HepG2 (cell line): ENCODE measurements at regions not wholly inside any gene's neighbourhood (a gene's known extent, or its start where the extent isn't known, plus 50 kb on each side); places are given as distances from the start of the nearest gene placed in this dataset.

Experiments
- ATAC-seq: fragments of 200-7000 bp; cut with Tn5 transposase; 3 replicates; pipeline ENCODE4 v1.9.1; 2020; ENCODE audit warnings: mild to moderate bottlenecking, moderate library complexity
- BruUV-seq: library from RNA; stranded (reverse); fragments of 400-500 nt; replicated peaks from 2 replicates; lab custom pipeline; 2021; lab: Mats Ljungman, UMichigan
- CTCF ChIA-PET: fragments of 300-600 bp; formaldehyde crosslinking; extraction: SDS; loops from one replicate; lab custom pipeline; 2021; ENCODE audit warnings: low total read pairs, inconsistent platforms, low intra/inter-chr PET ratio; lab: Yijun Ruan, JAX
- POLR2A ChIA-PET: fragments of 350-600 bp; sonication (Branson Sonifier 250); formaldehyde crosslinking; loops from one replicate; lab custom pipeline; 2020; ENCODE audit warnings: antibody characterized with exemption, inconsistent platforms; lab: Yijun Ruan, JAX
- DNase-seq: peaks from one replicate; pipeline ENCODE4 v3.0.0-alpha.2; 2015; ENCODE audit warnings: low spot score
- FAIRE-seq: peaks from 3 replicates; lab custom pipeline; 2011; peaks lifted over from hg19 to GRCh38; lab: Jason Lieb, UNC
- H2AFZ ChIP-seq: one replicate; pipeline ENCODE4 v1.6.1; 2011; ENCODE audit warnings: low read length, inconsistent platforms
- H3K27ac ChIP-seq: fragments of 300-600 bp; 3 replicates; pipeline ENCODE4 v1.8.0; 2011; ENCODE audit warnings: mixed run types, mild to moderate bottlenecking, mixed read lengths, low read length, inconsistent platforms; ENCODE audit not compliant: insufficient read depth; ENCODE audit errors: extremely low read length
- H3K27me3 ChIP-seq, 2 experiments: fragments of 200-600 bp in 1 of 2; 2 replicates in 1 of 2; 3 replicates in 1 of 2; pipeline versions ENCODE4 v1.6.0 to v1.8.0; 2011; ENCODE audit warnings: low read length in 2 of 2, mild to moderate bottlenecking in 2 of 2, moderate library complexity in 2 of 2, inconsistent platforms in 1 of 2; ENCODE audit not compliant: insufficient read depth in 2 of 2, control insufficient read depth in 1 of 2
- H3K36me3 ChIP-seq, 2 experiments: fragments of 200-600 bp in 1 of 2; replicated peaks in 1 of 2; 2 replicates in 1 of 2; 3 replicates in 1 of 2; pipeline versions ENCODE4 v1.5.1 to v1.8.0; 2011; ENCODE audit warnings: low read length in 2 of 2, inconsistent platforms in 1 of 2; ENCODE audit not compliant: insufficient read depth in 2 of 2, control insufficient read depth in 1 of 2
- H3K4me1 ChIP-seq: 2 replicates; pipeline ENCODE4 v1.5.1; 2012; ENCODE audit warnings: low read length, inconsistent platforms; ENCODE audit not compliant: insufficient read depth
- H3K4me2 ChIP-seq: 2 replicates; pipeline ENCODE4 v1.6.0; 2011; ENCODE audit warnings: low read depth, low read length, inconsistent platforms
- H3K4me3 ChIP-seq, 3 experiments: fragments of 200-600 bp in 1 of 3; sonication (generic), shearing (Covaris generic) in 1 of 3; replicated peaks in 1 of 3; 2 replicates each; pipeline ENCODE4 v1.5.1; 2011 to 2016; ENCODE audit warnings: low read length in 3 of 3, inconsistent platforms in 2 of 3, low read depth in 2 of 3, mild to moderate bottlenecking in 2 of 3, control low read depth in 1 of 3, mixed read lengths in 1 of 3; ENCODE audit not compliant: insufficient read depth in 1 of 3
- H3K79me2 ChIP-seq: one replicate; pipeline ENCODE4 v1.6.1; 2011; ENCODE audit warnings: low read length, inconsistent platforms; ENCODE audit not compliant: insufficient read depth
- H3K9ac ChIP-seq: 2 replicates; pipeline ENCODE4 v1.6.0; 2011; ENCODE audit warnings: mild to moderate bottlenecking, low read depth, low read length, inconsistent platforms; ENCODE audit not compliant: insufficient read depth
- H3K9me3 ChIP-seq: 2 replicates; pipeline ENCODE4 v1.5.1; 2012; ENCODE audit warnings: mild to moderate bottlenecking, low read length
- H4K20me1 ChIP-seq: 2 replicates; pipeline ENCODE4 v1.6.0; 2011; ENCODE audit warnings: inconsistent platforms, mild to moderate bottlenecking, low read length, moderate library complexity; ENCODE audit not compliant: insufficient read depth
- EZH2 ChIP-seq: conservative IDR thresholded peaks from 2 replicates; pipeline ENCODE4 v1.6.1; 2012; ENCODE audit warnings: mild to moderate bottlenecking, low read depth, low read length, moderate library complexity
- MEIS2 ChIP-seq: sonication (generic); formaldehyde crosslinking; IDR thresholded peaks from 2 replicates; pipeline ENCODE4 v1.9.0; 2021; ENCODE audit warnings: mild to moderate bottlenecking, missing genetic modification reagents
- SP4 ChIP-seq: sonication (generic); formaldehyde crosslinking; IDR thresholded peaks from 2 replicates; pipeline ENCODE4 v1.8.1; 2023; ENCODE audit warnings: mild to moderate bottlenecking, missing genetic modification reagents
- TAF15 ChIP-seq: fragments of 200-400 bp; formaldehyde crosslinking; IDR thresholded peaks from one replicate; pipeline ENCODE4 v1.6.1; 2018; ENCODE audit warnings: mild to moderate bottlenecking, low read depth, low read length; ENCODE audit not compliant: poor library complexity, severe bottlenecking
- ZFP36L2 ChIP-seq: sonication (generic); formaldehyde crosslinking; IDR thresholded peaks from 2 replicates; pipeline ENCODE4 v1.4.0; 2020; ENCODE audit warnings: missing genetic modification reagents
- ZFP62 ChIP-seq: sonication (generic); formaldehyde crosslinking; IDR thresholded peaks from 2 replicates; pipeline ENCODE4 v1.4.0; 2020; ENCODE audit warnings: missing genetic modification reagents
- ZKSCAN8 ChIP-seq: IDR thresholded peaks from 2 replicates; pipeline ENCODE4 v1.6.1; 2016; ENCODE audit warnings: borderline replicate concordance, missing genetic modification reagents, missing compliant biosample characterization
- ZNF629 ChIP-seq: sonication (generic); formaldehyde crosslinking; conservative IDR thresholded peaks from 2 replicates; pipeline ENCODE4 v1.5.0; 2020; ENCODE audit warnings: missing genetic modification reagents
- WGBS: methylation state at CpG from one replicate; pipeline ENCODE4 v1.1.6; 2017; ENCODE audit warnings: low lambda C conversion rate; 5-methylcytosine and 5-hydroxymethylcytosine counted together
- in situ Hi-C: cut with HindIII; loops from 2 replicates; pipeline ENCODE4 v1.10.0; 2017; ENCODE audit warnings: low pct_unique_long_range_greater_than_20kb; ENCODE audit not compliant: extremely low pct_ligation_motif_present
- intact Hi-C: fragments of 100-400 bp; cut with micrococcal nuclease; formaldehyde crosslinking; loops from one replicate; pipeline ENCODE4 v1.10.0; 2022; ENCODE audit not compliant: unreplicated experiment
- TF ChIP-seq, protein P1 (sequence below): sonication (generic); formaldehyde crosslinking; IDR thresholded peaks from 2 replicates; pipeline ENCODE4 v1.4.0; 2020; ENCODE audit warnings: missing genetic modification reagents, borderline replicate concordance
- TF ChIP-seq, protein P2 (sequence below): sonication (generic); formaldehyde crosslinking; IDR thresholded peaks from 2 replicates; pipeline ENCODE4; 2020; ENCODE audit warnings: missing genetic modification reagents, mild to moderate bottlenecking, borderline replicate concordance

DNA sequence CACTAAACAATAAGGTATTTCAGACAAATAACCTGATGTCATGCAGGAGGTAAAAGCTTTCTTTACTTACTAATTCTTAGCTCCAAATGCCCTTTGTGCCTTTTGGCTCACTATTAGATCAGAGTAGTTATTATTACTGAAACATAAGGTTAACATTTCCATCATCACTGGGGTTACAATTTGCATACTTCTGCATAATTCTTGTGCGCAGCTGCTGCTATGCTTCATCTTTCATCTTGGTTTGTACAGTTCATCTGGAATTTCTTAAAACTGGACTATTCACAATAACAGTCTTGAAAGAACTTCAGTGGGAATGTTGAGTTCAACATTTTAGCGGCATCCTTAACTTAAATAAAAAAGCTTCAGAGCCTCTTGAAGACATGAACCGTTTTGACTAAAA is 383.2 kb upstream of the ADAMTS9 start:
- no peak overlapping the region for H3K4me2 ChIP-seq
- ChIA-PET CTCF (no interaction called here), POLR2A (no interaction called here)
- H3K79me2 ChIP-seq = no peaks in the 10 kb centered on the region
- no peak overlapping the region for H3K9ac ChIP-seq
- intact Hi-C loops = no loop called here
- H3K27ac ChIP-seq = no peak overlapping the region
- no peaks in the 10 kb centered on the region for H3K9me3 ChIP-seq
- WGBS = 15% methylated on average over 3 of the region's 3 CpGs
- in situ Hi-C loops = no loop called here
- H3K4me3 ChIP-seq = no peak overlapping the region
- no peak overlapping the region for H2AFZ ChIP-seq
- ATAC-seq (no peak), DNase-seq (no peak), FAIRE-seq (no peak)
- no TSS peak for BruUV-seq
- H3K4me1 ChIP-seq = no peaks in the 10 kb centered on the region
- no peaks in the 10 kb centered on the region for H3K27me3 ChIP-seq
- TF ChIP-seq EZH2 = no peak
- TF ChIP-seq SP4 = no peak
- no peak for TF ChIP-seq TAF15
- TF ChIP-seq, protein P1, sequence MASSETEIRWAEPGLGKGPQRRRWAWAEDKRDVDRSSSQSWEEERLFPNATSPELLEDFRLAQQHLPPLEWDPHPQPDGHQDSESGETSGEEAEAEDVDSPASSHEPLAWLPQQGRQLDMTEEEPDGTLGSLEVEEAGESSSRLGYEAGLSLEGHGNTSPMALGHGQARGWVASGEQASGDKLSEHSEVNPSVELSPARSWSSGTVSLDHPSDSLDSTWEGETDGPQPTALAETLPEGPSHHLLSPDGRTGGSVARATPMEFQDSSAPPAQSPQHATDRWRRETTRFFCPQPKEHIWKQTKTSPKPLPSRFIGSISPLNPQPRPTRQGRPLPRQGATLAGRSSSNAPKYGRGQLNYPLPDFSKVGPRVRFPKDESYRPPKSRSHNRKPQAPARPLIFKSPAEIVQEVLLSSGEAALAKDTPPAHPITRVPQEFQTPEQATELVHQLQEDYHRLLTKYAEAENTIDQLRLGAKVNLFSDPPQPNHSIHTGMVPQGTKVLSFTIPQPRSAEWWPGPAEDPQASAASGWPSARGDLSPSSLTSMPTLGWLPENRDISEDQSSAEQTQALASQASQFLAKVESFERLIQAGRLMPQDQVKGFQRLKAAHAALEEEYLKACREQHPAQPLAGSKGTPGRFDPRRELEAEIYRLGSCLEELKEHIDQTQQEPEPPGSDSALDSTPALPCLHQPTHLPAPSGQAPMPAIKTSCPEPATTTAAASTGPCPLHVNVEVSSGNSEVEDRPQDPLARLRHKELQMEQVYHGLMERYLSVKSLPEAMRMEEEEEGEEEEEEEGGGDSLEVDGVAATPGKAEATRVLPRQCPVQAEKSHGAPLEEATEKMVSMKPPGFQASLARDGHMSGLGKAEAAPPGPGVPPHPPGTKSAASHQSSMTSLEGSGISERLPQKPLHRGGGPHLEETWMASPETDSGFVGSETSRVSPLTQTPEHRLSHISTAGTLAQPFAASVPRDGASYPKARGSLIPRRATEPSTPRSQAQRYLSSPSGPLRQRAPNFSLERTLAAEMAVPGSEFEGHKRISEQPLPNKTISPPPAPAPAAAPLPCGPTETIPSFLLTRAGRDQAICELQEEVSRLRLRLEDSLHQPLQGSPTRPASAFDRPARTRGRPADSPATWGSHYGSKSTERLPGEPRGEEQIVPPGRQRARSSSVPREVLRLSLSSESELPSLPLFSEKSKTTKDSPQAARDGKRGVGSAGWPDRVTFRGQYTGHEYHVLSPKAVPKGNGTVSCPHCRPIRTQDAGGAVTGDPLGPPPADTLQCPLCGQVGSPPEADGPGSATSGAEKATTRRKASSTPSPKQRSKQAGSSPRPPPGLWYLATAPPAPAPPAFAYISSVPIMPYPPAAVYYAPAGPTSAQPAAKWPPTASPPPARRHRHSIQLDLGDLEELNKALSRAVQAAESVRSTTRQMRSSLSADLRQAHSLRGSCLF = no peak
- TF ChIP-seq, protein P2, sequence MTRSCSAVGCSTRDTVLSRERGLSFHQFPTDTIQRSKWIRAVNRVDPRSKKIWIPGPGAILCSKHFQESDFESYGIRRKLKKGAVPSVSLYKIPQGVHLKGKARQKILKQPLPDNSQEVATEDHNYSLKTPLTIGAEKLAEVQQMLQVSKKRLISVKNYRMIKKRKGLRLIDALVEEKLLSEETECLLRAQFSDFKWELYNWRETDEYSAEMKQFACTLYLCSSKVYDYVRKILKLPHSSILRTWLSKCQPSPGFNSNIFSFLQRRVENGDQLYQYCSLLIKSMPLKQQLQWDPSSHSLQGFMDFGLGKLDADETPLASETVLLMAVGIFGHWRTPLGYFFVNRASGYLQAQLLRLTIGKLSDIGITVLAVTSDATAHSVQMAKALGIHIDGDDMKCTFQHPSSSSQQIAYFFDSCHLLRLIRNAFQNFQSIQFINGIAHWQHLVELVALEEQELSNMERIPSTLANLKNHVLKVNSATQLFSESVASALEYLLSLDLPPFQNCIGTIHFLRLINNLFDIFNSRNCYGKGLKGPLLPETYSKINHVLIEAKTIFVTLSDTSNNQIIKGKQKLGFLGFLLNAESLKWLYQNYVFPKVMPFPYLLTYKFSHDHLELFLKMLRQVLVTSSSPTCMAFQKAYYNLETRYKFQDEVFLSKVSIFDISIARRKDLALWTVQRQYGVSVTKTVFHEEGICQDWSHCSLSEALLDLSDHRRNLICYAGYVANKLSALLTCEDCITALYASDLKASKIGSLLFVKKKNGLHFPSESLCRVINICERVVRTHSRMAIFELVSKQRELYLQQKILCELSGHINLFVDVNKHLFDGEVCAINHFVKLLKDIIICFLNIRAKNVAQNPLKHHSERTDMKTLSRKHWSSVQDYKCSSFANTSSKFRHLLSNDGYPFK (CRISPR knock-in tag) = no peak
- TF ChIP-seq ZFP36L2 (CRISPR knock-in tag) = no peak
- TF ChIP-seq ZKSCAN8 (CRISPR knock-in tag) = no peak
- TF ChIP-seq ZFP62 (CRISPR knock-in tag) = no peak
- no peak for TF ChIP-seq ZNF629
- TF ChIP-seq MEIS2 (CRISPR knock-in tag) = no peak
- H4K20me1 ChIP-seq = no peaks in the 10 kb centered on the region
- H3K36me3 ChIP-seq = no peaks in the 10 kb centered on the region
